T-helper 1 cell (primary cell): ENCODE measurements at regions not wholly inside any gene's neighbourhood (a gene's known extent, or its start where the extent isn't known, plus 50 kb on each side); places are given as distances from the start of the nearest gene placed in this dataset.
"Not testable (repeated sequence)": the region's sequence is repeated elsewhere in the genome, so short reads cannot be mapped to it uniquely, and the experiment has no call there.

ENCODE experiments used
- DNase-seq, 5 donors: peaks; one replicate each; pipeline ENCODE4 v3.0.0-alpha.2; 2012 to 2020

- no peak for DNase-seq
Measured at GRCh38 chr7:159207393-159207792, 62.7 kb upstream of the VIPR2 start.

GRCh38 chr7:159205833-159206232, 61.2 kb upstream of the VIPR2 start:
- DNase-seq: no peak

GRCh38 chr7:159204664-159205063, 60.0 kb upstream of the VIPR2 start:
- DNase-seq: no peak

GRCh38 chr7:159203253-159203652, 58.6 kb upstream of the VIPR2 start:
- not testable (repeated sequence) for DNase-seq

- no peak for DNase-seq
Measured at GRCh38 chr7:159201722-159202330, 57.2 kb upstream of the VIPR2 start.

- DNase-seq: no peak
Measured at GRCh38 chr7:159200421-159200820, 55.8 kb upstream of the VIPR2 start.

GRCh38 chr7:159198016-159198724, 53.5 kb upstream of the VIPR2 start:
- no peak for DNase-seq

GRCh38 chr7:159197066-159197975, 52.7 kb upstream of the VIPR2 start:
- DNase-seq: peak in 2 of 5 donors; percentile 16 to 81

- no peak for DNase-seq
Measured at GRCh38 chr7:159196584-159196983, 51.9 kb upstream of the VIPR2 start.

GRCh38 chr7:159195946-159196345, 51.3 kb upstream of the VIPR2 start:
- peak in 1 of 5 donors; percentile 69 for DNase-seq
